ENCODE measurements at regions not wholly inside any gene's neighbourhood (a gene's known extent, or its start where the extent isn't known, plus 50 kb on each side); places are given as distances from the start of the nearest gene placed in this dataset.

DNA sequence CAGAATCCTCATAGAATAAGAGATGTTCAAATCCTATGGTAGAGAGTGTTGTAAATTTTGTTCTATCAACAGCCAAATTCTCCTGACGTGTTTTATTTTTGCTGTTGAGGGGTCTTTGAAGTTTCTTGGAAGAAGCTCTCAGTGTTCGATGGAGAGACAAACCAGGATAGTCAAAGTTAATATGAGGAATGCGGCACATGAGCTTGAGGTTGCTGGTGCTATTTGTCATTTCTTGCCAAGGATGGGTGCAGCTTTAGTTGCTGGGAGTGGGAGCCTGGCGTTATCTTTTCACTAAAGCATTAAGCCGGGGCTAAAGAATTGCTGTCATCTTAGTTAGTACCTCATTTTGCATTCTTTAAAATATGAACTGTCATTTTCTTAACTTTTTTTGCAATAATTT is 239.9 kb upstream of the CSNK1A1L start:
- TF ChIP-seq, protein P1, sequence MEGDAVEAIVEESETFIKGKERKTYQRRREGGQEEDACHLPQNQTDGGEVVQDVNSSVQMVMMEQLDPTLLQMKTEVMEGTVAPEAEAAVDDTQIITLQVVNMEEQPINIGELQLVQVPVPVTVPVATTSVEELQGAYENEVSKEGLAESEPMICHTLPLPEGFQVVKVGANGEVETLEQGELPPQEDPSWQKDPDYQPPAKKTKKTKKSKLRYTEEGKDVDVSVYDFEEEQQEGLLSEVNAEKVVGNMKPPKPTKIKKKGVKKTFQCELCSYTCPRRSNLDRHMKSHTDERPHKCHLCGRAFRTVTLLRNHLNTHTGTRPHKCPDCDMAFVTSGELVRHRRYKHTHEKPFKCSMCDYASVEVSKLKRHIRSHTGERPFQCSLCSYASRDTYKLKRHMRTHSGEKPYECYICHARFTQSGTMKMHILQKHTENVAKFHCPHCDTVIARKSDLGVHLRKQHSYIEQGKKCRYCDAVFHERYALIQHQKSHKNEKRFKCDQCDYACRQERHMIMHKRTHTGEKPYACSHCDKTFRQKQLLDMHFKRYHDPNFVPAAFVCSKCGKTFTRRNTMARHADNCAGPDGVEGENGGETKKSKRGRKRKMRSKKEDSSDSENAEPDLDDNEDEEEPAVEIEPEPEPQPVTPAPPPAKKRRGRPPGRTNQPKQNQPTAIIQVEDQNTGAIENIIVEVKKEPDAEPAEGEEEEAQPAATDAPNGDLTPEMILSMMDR (IDR thresholded peaks at IDR 0.05), result no peak
- TF ChIP-seq POLR2A (IDR thresholded peaks at IDR 0.05), result no peak

All from right lobe of liver (tissue), 4 donors.